Neural progenitor cell (in vitro differentiated cells): ENCODE measurements at regions not wholly inside any gene's neighbourhood (a gene's known extent, or its start where the extent isn't known, plus 50 kb on each side); places are given as distances from the start of the nearest gene placed in this dataset.

Experiments used
- DNase-seq: peaks from one replicate; pipeline ENCODE4 v3.0.0-alpha.2; 2016; ENCODE audit warnings: low spot score
- H2AFZ ChIP-seq: fragments of 200-600 bp; sonication (generic); replicated peaks from 2 replicates; pipeline ENCODE4 v1.6.1; 2016; ENCODE audit warnings: antibody characterized with exemption
- H3F3A ChIP-seq: fragments of 200-600 bp; sonication (generic); 2 replicates; pipeline ENCODE4 v1.6.1; 2016; ENCODE audit warnings: antibody characterized with exemption, low read depth
- H3K27ac ChIP-seq: fragments of 200-600 bp; sonication (generic); 2 replicates; pipeline ENCODE4 v1.5.1; 2016; ENCODE audit warnings: mild to moderate bottlenecking
- H3K27me3 ChIP-seq: fragments of 200-600 bp; sonication (generic); 2 replicates; pipeline ENCODE4 v1.6.1; 2016; ENCODE audit warnings: mild to moderate bottlenecking, moderate library complexity
- H3K36me3 ChIP-seq: fragments of 200-600 bp; sonication (generic); 2 replicates; pipeline ENCODE4 v1.5.1; 2016
- H3K4me1 ChIP-seq: fragments of 200-600 bp; sonication (generic); 2 replicates; pipeline ENCODE4 v1.6.1; 2016; ENCODE audit warnings: mixed run types
- H3K4me2 ChIP-seq: fragments of 200-600 bp; sonication (generic); 2 replicates; pipeline ENCODE4 v1.6.1; 2016
- H3K4me3 ChIP-seq: fragments of 200-600 bp; sonication (generic); 2 replicates; pipeline ENCODE4 v1.5.1; 2016
- H3K79me2 ChIP-seq: fragments of 200-600 bp; sonication (generic); 2 replicates; pipeline ENCODE4 v1.6.1; 2016; ENCODE audit warnings: low read depth
- H3K9ac ChIP-seq: fragments of 200-600 bp; sonication (generic); 2 replicates; pipeline ENCODE4 v1.6.1; 2016
- H3K9me3 ChIP-seq: fragments of 200-600 bp; sonication (generic); 2 replicates; pipeline ENCODE4 v1.5.1; 2016; ENCODE audit warnings: low read depth
- H4K20me1 ChIP-seq: fragments of 200-600 bp; sonication (generic); 2 replicates; pipeline ENCODE4 v1.6.1; 2016; ENCODE audit warnings: low read depth
- H3K27ac Mint-ChIP-seq: 3 replicates; pipeline ENCODE4 v1.8.0; 2021; ENCODE audit warnings: mixed read lengths
- H3K27me3 Mint-ChIP-seq: 2 replicates; pipeline ENCODE4 v1.8.0; 2022; ENCODE audit warnings: low read depth, mild to moderate bottlenecking, inconsistent platforms, moderate library complexity, mixed read lengths; ENCODE audit not compliant: insufficient read depth
- H3K36me3 Mint-ChIP-seq: 3 replicates; pipeline ENCODE4 v1.8.0; 2021; ENCODE audit warnings: mixed read lengths
- H3K4me1 Mint-ChIP-seq: 3 replicates; pipeline ENCODE4 v1.8.0; 2021; ENCODE audit warnings: mixed read lengths
- H3K4me3 Mint-ChIP-seq: 3 replicates; pipeline ENCODE4 v1.8.0; 2021; ENCODE audit warnings: mild to moderate bottlenecking, moderate library complexity, mixed read lengths
- H3K9me3 Mint-ChIP-seq: 3 replicates; pipeline ENCODE4 v1.8.0; 2020; ENCODE audit warnings: mixed read lengths
- EZH2 ChIP-seq: fragments of 200-600 bp; sonication (generic); IDR thresholded peaks from 2 replicates; pipeline ENCODE4 v1.6.1; 2017; ENCODE audit warnings: antibody characterized with exemption, mild to moderate bottlenecking, moderate library complexity
- EZH2phosphoT487 ChIP-seq: fragments of 200-600 bp; sonication (generic); IDR thresholded peaks from 2 replicates; pipeline ENCODE4 v1.6.1; 2017; ENCODE audit warnings: antibody characterized with exemption
- TF ChIP-seq, protein P1 (sequence below): fragments of 200-600 bp; sonication (generic); IDR thresholded peaks from 2 replicates; pipeline ENCODE4 v1.5.1; 2017; ENCODE audit warnings: antibody characterized with exemption, mild to moderate bottlenecking

DNA sequence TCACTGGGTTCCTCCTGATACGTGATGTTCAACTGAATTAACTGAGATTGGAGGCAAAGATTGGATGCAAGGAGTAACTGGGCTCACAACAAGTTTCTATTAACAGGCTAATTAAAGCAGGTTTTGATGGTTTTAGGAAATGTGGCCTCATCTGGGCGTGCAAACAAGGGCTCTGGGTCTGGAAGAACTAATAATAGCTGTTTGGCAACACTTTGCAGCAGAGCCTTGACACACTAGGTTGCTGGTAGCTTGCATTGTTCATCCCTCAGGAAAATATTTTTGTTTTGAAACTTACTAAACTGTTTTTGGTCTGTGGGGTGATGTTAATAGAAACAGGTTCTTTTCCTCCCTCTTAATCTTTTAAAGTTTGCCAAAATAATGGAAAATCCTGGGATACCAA, 117.2 kb upstream of the CD93 start:
- peaks cover 10% of the 10 kb centered on the region for H3K27me3 Mint-ChIP-seq
- no peaks in the 10 kb centered on the region for H3K36me3 ChIP-seq
- TF ChIP-seq EZH2phosphoT487 (no peak), EZH2 (no peak)
- TF ChIP-seq, protein P1, sequence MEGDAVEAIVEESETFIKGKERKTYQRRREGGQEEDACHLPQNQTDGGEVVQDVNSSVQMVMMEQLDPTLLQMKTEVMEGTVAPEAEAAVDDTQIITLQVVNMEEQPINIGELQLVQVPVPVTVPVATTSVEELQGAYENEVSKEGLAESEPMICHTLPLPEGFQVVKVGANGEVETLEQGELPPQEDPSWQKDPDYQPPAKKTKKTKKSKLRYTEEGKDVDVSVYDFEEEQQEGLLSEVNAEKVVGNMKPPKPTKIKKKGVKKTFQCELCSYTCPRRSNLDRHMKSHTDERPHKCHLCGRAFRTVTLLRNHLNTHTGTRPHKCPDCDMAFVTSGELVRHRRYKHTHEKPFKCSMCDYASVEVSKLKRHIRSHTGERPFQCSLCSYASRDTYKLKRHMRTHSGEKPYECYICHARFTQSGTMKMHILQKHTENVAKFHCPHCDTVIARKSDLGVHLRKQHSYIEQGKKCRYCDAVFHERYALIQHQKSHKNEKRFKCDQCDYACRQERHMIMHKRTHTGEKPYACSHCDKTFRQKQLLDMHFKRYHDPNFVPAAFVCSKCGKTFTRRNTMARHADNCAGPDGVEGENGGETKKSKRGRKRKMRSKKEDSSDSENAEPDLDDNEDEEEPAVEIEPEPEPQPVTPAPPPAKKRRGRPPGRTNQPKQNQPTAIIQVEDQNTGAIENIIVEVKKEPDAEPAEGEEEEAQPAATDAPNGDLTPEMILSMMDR, result no peak
- H3K36me3 Mint-ChIP-seq, result no peaks in the 10 kb centered on the region
- no peak overlapping the region for H3K4me3 ChIP-seq
- no peaks in the 10 kb centered on the region for H3K9me3 ChIP-seq
- H2AFZ ChIP-seq, result no peak overlapping the region
- no peaks in the 10 kb centered on the region for H3K79me2 ChIP-seq
- no peak overlapping the region for H3K4me2 ChIP-seq
- H3K27ac ChIP-seq, result no peak overlapping the region
- peaks cover 36% of the 10 kb centered on the region for H3K4me1 Mint-ChIP-seq
- H3K4me1 ChIP-seq, result peaks cover 24% of the 10 kb centered on the region
- no peaks in the 10 kb centered on the region for H3K9me3 Mint-ChIP-seq
- H3K9ac ChIP-seq, result no peak overlapping the region
- H3K4me3 Mint-ChIP-seq, result no peak overlapping the region
- no peak overlapping the region for H3K27ac Mint-ChIP-seq
- H3F3A ChIP-seq, result peaks cover 22% of the 10 kb centered on the region
- H3K27me3 ChIP-seq, result peaks cover 84% of the 10 kb centered on the region
- peaks cover 9% of the 10 kb centered on the region for H4K20me1 ChIP-seq
- no peak for DNase-seq

DNA sequence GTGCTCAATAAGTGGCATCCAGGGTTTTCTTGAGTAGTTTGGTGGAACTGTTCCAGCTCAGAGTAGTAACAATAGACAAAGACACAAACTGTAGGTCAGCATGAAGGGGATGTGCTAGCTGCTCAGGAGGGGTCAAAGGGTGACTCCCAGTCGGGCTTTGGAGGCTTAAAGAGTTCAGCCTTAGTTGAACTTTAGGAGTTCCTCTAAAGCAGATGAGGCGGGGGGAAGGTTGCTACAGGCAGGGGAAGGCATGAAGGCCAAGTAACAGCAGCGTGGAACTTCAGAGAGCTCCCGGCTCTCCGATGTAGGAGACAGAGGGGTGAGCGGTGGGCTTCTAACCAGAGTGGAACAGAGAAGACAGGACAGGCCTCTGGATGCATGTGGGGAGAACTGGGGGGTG, 115.5 kb upstream of the CD93 start:
- peaks cover 70% of the 10 kb centered on the region for H3K27me3 ChIP-seq
- peaks cover 9% of the 10 kb centered on the region for H4K20me1 ChIP-seq
- peaks cover 22% of the 10 kb centered on the region for H3F3A ChIP-seq
- H3K36me3 ChIP-seq, result no peaks in the 10 kb centered on the region
- H3K79me2 ChIP-seq, result no peaks in the 10 kb centered on the region
- peaks cover 10% of the 10 kb centered on the region for H3K27me3 Mint-ChIP-seq
- no peak overlapping the region for H3K27ac Mint-ChIP-seq
- H3K4me1 Mint-ChIP-seq, result peaks cover 37% of the 10 kb centered on the region
- no peaks in the 10 kb centered on the region for H3K9me3 ChIP-seq
- no peak overlapping the region for H3K4me2 ChIP-seq
- TF ChIP-seq EZH2phosphoT487 (no peak), EZH2 (no peak)
- TF ChIP-seq, protein P1, result no peak
- no peak overlapping the region for H3K9ac ChIP-seq
- H3K9me3 Mint-ChIP-seq, result peaks cover 5% of the 10 kb centered on the region
- peaks cover 24% of the 10 kb centered on the region for H3K4me1 ChIP-seq
- no peak overlapping the region for H3K4me3 Mint-ChIP-seq
- no peak overlapping the region for H2AFZ ChIP-seq
- DNase-seq, result no peak
- no peaks in the 10 kb centered on the region for H3K36me3 Mint-ChIP-seq
- no peak overlapping the region for H3K4me3 ChIP-seq
- H3K27ac ChIP-seq, result no peak overlapping the region

GRCh38 chr20:23200914-23201313, 114.8 kb upstream of the CD93 start:
- H3K9me3 Mint-ChIP-seq, result peaks cover 7% of the 10 kb centered on the region
- no peaks in the 10 kb centered on the region for H3K36me3 Mint-ChIP-seq
- peaks cover 32% of the 10 kb centered on the region for H3K4me1 Mint-ChIP-seq
- H3K27ac ChIP-seq, result no peak overlapping the region
- H3K4me3 ChIP-seq, result no peak overlapping the region
- H2AFZ ChIP-seq, result no peak overlapping the region
- H3K27ac Mint-ChIP-seq, result no peak overlapping the region
- H3K36me3 ChIP-seq, result no peaks in the 10 kb centered on the region
- no peak overlapping the region for H3K4me3 Mint-ChIP-seq
- H3K27me3 Mint-ChIP-seq, result peaks cover 10% of the 10 kb centered on the region
- peaks cover 63% of the 10 kb centered on the region for H3K27me3 ChIP-seq
- no peaks in the 10 kb centered on the region for H3K79me2 ChIP-seq
- DNase-seq, result peak; percentile 51
- peaks cover 20% of the 10 kb centered on the region for H3K4me1 ChIP-seq
- H3K9me3 ChIP-seq, result no peaks in the 10 kb centered on the region
- H3K9ac ChIP-seq, result no peak overlapping the region
- TF ChIP-seq, protein P1, result peak; percentile 47
- TF ChIP-seq EZH2 (no peak), EZH2phosphoT487 (no peak)
- peaks cover 9% of the 10 kb centered on the region for H4K20me1 ChIP-seq
- peaks cover 19% of the 10 kb centered on the region for H3F3A ChIP-seq
- H3K4me2 ChIP-seq, result no peak overlapping the region
